ENCODE measurements at regions not wholly inside any gene's neighbourhood (a gene's known extent, or its start where the extent isn't known, plus 50 kb on each side); places are given as distances from the start of the nearest gene placed in this dataset.

- Histone ChIP-seq H3K4me2 (ENCODE audit: low read length) (no peak overlapping the region), H2AFZ (ENCODE audit: low read depth, low read length) (no peak overlapping the region), H3K9me2 (ENCODE audit: insufficient read depth, low read length) (no peaks in the 10 kb centered on the region), H3K9ac (ENCODE audit: low read length) (no peak overlapping the region), H3K9me3 (ENCODE audit: low read length) (no peaks in the 10 kb centered on the region), H3K4me3 (ENCODE audit: low read length) (no peak overlapping the region), H3K79me2 (replicated peaks; ENCODE audit: insufficient read depth, low read length) (no peaks in the 10 kb centered on the region), H3K27me3 (ENCODE audit: insufficient read depth, low read depth, low read length) (no peaks in the 10 kb centered on the region), H3F3A (ENCODE audit: insufficient read depth, low read length, poor library complexity, severe bottlenecking) (no peaks in the 10 kb centered on the region), H3K36me3 (ENCODE audit: insufficient read depth, low read length) (no peaks in the 10 kb centered on the region), H4K20me1 (ENCODE audit: insufficient read depth) (no peaks in the 10 kb centered on the region), H3K27ac (ENCODE audit: low read length) (no peak overlapping the region)
- TF ChIP-seq TAF1 (IDR thresholded peaks at IDR 0.05; ENCODE audit: low read depth) (no peak), POLR2AphosphoS5 (IDR thresholded peaks at IDR 0.05) (no peak), EP300 (conservative IDR thresholded peaks at IDR 0.05; ENCODE audit: poor library complexity, severe bottlenecking) (no peak), EZH2 (IDR thresholded peaks at IDR 0.05; ENCODE audit: borderline replicate concordance, insufficient read depth, low read length, poor library complexity, severe bottlenecking) (no peak), RAD21 (conservative IDR thresholded peaks at IDR 0.05) (no peak), SMC3 (conservative IDR thresholded peaks at IDR 0.05; ENCODE audit: poor library complexity) (no peak), MXI1 (conservative IDR thresholded peaks at IDR 0.05; ENCODE audit: poor library complexity, severe bottlenecking) (no peak)
- TF ChIP-seq, protein P1, sequence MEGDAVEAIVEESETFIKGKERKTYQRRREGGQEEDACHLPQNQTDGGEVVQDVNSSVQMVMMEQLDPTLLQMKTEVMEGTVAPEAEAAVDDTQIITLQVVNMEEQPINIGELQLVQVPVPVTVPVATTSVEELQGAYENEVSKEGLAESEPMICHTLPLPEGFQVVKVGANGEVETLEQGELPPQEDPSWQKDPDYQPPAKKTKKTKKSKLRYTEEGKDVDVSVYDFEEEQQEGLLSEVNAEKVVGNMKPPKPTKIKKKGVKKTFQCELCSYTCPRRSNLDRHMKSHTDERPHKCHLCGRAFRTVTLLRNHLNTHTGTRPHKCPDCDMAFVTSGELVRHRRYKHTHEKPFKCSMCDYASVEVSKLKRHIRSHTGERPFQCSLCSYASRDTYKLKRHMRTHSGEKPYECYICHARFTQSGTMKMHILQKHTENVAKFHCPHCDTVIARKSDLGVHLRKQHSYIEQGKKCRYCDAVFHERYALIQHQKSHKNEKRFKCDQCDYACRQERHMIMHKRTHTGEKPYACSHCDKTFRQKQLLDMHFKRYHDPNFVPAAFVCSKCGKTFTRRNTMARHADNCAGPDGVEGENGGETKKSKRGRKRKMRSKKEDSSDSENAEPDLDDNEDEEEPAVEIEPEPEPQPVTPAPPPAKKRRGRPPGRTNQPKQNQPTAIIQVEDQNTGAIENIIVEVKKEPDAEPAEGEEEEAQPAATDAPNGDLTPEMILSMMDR (IDR thresholded peaks at IDR 0.05; ENCODE audit: poor library complexity, severe bottlenecking) = no peak
- TF ChIP-seq, protein P2, sequence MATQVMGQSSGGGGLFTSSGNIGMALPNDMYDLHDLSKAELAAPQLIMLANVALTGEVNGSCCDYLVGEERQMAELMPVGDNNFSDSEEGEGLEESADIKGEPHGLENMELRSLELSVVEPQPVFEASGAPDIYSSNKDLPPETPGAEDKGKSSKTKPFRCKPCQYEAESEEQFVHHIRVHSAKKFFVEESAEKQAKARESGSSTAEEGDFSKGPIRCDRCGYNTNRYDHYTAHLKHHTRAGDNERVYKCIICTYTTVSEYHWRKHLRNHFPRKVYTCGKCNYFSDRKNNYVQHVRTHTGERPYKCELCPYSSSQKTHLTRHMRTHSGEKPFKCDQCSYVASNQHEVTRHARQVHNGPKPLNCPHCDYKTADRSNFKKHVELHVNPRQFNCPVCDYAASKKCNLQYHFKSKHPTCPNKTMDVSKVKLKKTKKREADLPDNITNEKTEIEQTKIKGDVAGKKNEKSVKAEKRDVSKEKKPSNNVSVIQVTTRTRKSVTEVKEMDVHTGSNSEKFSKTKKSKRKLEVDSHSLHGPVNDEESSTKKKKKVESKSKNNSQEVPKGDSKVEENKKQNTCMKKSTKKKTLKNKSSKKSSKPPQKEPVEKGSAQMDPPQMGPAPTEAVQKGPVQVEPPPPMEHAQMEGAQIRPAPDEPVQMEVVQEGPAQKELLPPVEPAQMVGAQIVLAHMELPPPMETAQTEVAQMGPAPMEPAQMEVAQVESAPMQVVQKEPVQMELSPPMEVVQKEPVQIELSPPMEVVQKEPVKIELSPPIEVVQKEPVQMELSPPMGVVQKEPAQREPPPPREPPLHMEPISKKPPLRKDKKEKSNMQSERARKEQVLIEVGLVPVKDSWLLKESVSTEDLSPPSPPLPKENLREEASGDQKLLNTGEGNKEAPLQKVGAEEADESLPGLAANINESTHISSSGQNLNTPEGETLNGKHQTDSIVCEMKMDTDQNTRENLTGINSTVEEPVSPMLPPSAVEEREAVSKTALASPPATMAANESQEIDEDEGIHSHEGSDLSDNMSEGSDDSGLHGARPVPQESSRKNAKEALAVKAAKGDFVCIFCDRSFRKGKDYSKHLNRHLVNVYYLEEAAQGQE (IDR thresholded peaks at IDR 0.05; ENCODE audit: borderline replicate concordance) = no peak
Measured at GRCh38 chr2:167792126-167792525, 455.3 kb downstream of the STK39 start.

GRCh38 chr2:167790781-167791450 lies 456.5 kb downstream of the STK39 start:
- Histone ChIP-seq H3K27ac (ENCODE audit: low read length) (no peak overlapping the region), H2AFZ (ENCODE audit: low read depth, low read length) (no peak overlapping the region), H3K4me2 (ENCODE audit: low read length) (no peak overlapping the region), H3K9ac (ENCODE audit: low read length) (no peak overlapping the region), H3K79me2 (replicated peaks; ENCODE audit: insufficient read depth, low read length) (no peaks in the 10 kb centered on the region), H3K9me3 (ENCODE audit: low read length) (no peaks in the 10 kb centered on the region), H3F3A (ENCODE audit: insufficient read depth, low read length, poor library complexity, severe bottlenecking) (no peaks in the 10 kb centered on the region), H3K4me3 (ENCODE audit: low read length) (no peak overlapping the region), H4K20me1 (ENCODE audit: insufficient read depth) (no peaks in the 10 kb centered on the region), H3K36me3 (ENCODE audit: insufficient read depth, low read length) (no peaks in the 10 kb centered on the region), H3K9me2 (ENCODE audit: insufficient read depth, low read length) (no peaks in the 10 kb centered on the region), H3K27me3 (ENCODE audit: insufficient read depth, low read depth, low read length) (no peaks in the 10 kb centered on the region)
- TF ChIP-seq EP300 (conservative IDR thresholded peaks at IDR 0.05; ENCODE audit: poor library complexity, severe bottlenecking) (no peak), RAD21 (conservative IDR thresholded peaks at IDR 0.05) (no peak), TAF1 (IDR thresholded peaks at IDR 0.05; ENCODE audit: low read depth) (no peak), MXI1 (conservative IDR thresholded peaks at IDR 0.05; ENCODE audit: poor library complexity, severe bottlenecking) (no peak), EZH2 (IDR thresholded peaks at IDR 0.05; ENCODE audit: borderline replicate concordance, insufficient read depth, low read length, poor library complexity, severe bottlenecking) (no peak)
- TF ChIP-seq, protein P2 (IDR thresholded peaks at IDR 0.05; ENCODE audit: borderline replicate concordance) = no peak
- TF ChIP-seq, protein P1 (IDR thresholded peaks at IDR 0.05; ENCODE audit: poor library complexity, severe bottlenecking) = no peak

Data from neural cell (in vitro differentiated cells).